Common myeloid progenitor, CD34-positive (primary cell): ENCODE measurements at regions not wholly inside any gene's neighbourhood (a gene's known extent, or its start where the extent isn't known, plus 50 kb on each side); places are given as distances from the start of the nearest gene placed in this dataset.
"Not testable (repeated sequence)": the region's sequence is repeated elsewhere in the genome, so short reads cannot be mapped to it uniquely, and the experiment has no call there.

Experiments used
- CTCF ChIA-PET: fragments of 350-600 bp; sonication (Branson Sonifier 250); formaldehyde crosslinking; loops from one replicate; lab custom pipeline; 2021; ENCODE audit warnings: antibody characterized with exemption; lab: Charles Lee
- POLR2A ChIA-PET: fragments of 350-600 bp; sonication (Branson Sonifier 250); formaldehyde crosslinking; loops from one replicate; lab custom pipeline; 2021; ENCODE audit warnings: antibody characterized with exemption; lab: Charles Lee
- DNase-seq, 3 donors: peaks; one replicate each; pipeline versions ENCODE4 v3.0.0 to v3.0.0-alpha.2; 2013
- H3K27ac ChIP-seq, 2 experiments: 1 replicate in 1 of 2; 2 replicates in 1 of 2; pipeline ENCODE4 v1.7.0; 2013; ENCODE audit warnings: inconsistent platforms in 2 of 2, low read length in 2 of 2, mild to moderate bottlenecking in 2 of 2, low read depth in 1 of 2, moderate library complexity in 1 of 2; ENCODE audit not compliant: severe bottlenecking in 2 of 2, insufficient read depth in 1 of 2, poor library complexity in 1 of 2
- H3K27me3 ChIP-seq, 5 experiments: replicated peaks in 2 of 5; 1 replicate in 3 of 5; 2 replicates in 2 of 5; pipeline versions ENCODE4 v1.6.1 to v1.7.0; 2013; ENCODE audit warnings: low read length in 4 of 5, mild to moderate bottlenecking in 2 of 5, moderate library complexity in 2 of 5, inconsistent platforms in 1 of 5; ENCODE audit not compliant: insufficient read depth in 5 of 5, control insufficient read depth in 4 of 5
- H3K36me3 ChIP-seq, 4 experiments: 1 replicate in 2 of 4; 2 replicates in 2 of 4; pipeline versions ENCODE4 v1.6.1 to v1.7.0; 2013; ENCODE audit warnings: low read length in 3 of 4, control low read depth in 1 of 4, mild to moderate bottlenecking in 1 of 4; ENCODE audit not compliant: control insufficient read depth in 4 of 4, insufficient read depth in 4 of 4
- H3K4me1 ChIP-seq, 4 experiments: 1 replicate in 3 of 4; 2 replicates in 1 of 4; pipeline versions ENCODE4 v1.6.1 to v1.7.1; 2013; ENCODE audit warnings: low read length in 3 of 4, mild to moderate bottlenecking in 3 of 4, control low read depth in 1 of 4, inconsistent platforms in 1 of 4, moderate library complexity in 1 of 4; ENCODE audit not compliant: control insufficient read depth in 4 of 4, insufficient read depth in 4 of 4; ENCODE audit errors: control extremely low read depth in 1 of 4
- H3K4me3 ChIP-seq, 7 experiments: 1 replicate in 4 of 7; 2 replicates in 3 of 7; pipeline versions ENCODE4 v1.5.1 to v1.7.0; 2013; ENCODE audit warnings: mild to moderate bottlenecking in 7 of 7, low read length in 6 of 7, moderate library complexity in 6 of 7, inconsistent platforms in 2 of 7, low read depth in 2 of 7, control low read depth in 1 of 7; ENCODE audit not compliant: insufficient read depth in 4 of 7, control insufficient read depth in 1 of 7; ENCODE audit errors: extremely low read depth in 1 of 7
- H3K9me3 ChIP-seq, 5 experiments: 1 replicate in 4 of 5; 2 replicates in 1 of 5; pipeline versions ENCODE4 v1.6.1 to v1.7.1; 2013; ENCODE audit warnings: low read length in 4 of 5, mild to moderate bottlenecking in 2 of 5, inconsistent platforms in 1 of 5, low read depth in 1 of 5, moderate library complexity in 1 of 5; ENCODE audit not compliant: control insufficient read depth in 4 of 5, insufficient read depth in 2 of 5; ENCODE audit errors: control extremely low read depth in 1 of 5
- WGBS: methylation state at CpG from one replicate; pipeline ENCODE4 v1.1.5; 2013; ENCODE audit not compliant: insufficient coverage; 5-methylcytosine and 5-hydroxymethylcytosine counted together

DNA sequence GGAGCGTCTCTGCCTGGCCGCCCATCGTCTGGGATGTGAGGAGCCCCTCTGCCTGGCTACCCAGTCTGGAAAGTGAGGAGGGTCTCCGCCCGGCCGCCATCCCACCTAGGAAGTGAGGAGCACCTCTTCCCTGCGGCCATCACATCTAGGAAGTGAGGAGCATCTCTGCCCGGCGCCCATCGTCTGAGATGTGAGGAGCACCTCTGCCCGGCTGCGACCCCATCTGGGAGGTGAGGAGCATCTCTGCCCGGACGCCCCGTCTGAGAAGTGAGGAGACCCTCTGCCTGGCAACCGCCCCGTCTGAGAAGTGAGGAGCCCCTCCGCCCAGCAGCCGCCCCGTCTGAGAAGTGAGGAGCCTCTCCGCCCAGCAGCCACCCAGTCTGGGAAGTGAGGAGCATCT, 84.5 kb downstream of the IDS start:
- H3K36me3 ChIP-seq, H3K27ac ChIP-seq, H3K27me3 ChIP-seq, CTCF ChIA-PET, DNase-seq, POLR2A ChIA-PET, H3K4me1 ChIP-seq, H3K9me3 ChIP-seq, H3K4me3 ChIP-seq: not testable (repeated sequence)
- WGBS = 98% methylated on average over 5 of the region's 21 CpGs

GRCh38 chrX:149398027-149398426, 107.1 kb downstream of the IDS start:
- 34% methylated on average over 2 of the region's 2 CpGs for WGBS
- peaks cover 0 to 3% (median 0%) of the 10 kb centered on the region in 5 experiments for H3K9me3 ChIP-seq
- ChIA-PET POLR2A (no interaction called here), CTCF (no interaction called here)
- no peaks in the 10 kb centered on the region for H3K36me3 ChIP-seq
- no peak overlapping the region for H3K27ac ChIP-seq
- H3K4me3 ChIP-seq = no peak overlapping the region
- H3K27me3 ChIP-seq = no peaks in the 10 kb centered on the region
- no peak for DNase-seq
- H3K4me1 ChIP-seq = no peaks in the 10 kb centered on the region

- CTCF ChIA-PET = no interaction called here
- POLR2A ChIA-PET = no interaction called here
- Histone ChIP-seq H3K4me3 (no peak overlapping the region), H3K36me3 (no peaks in the 10 kb centered on the region), H3K27ac (no peak overlapping the region), H3K4me1 (no peaks in the 10 kb centered on the region), H3K27me3 (no peaks in the 10 kb centered on the region), H3K9me3 (peaks cover 0 to 3% (median 0%) of the 10 kb centered on the region in 5 experiments)
- no peak for DNase-seq
Measured at GRCh38 chrX:149392921-149393320, 112.2 kb downstream of the IDS start.

DNA sequence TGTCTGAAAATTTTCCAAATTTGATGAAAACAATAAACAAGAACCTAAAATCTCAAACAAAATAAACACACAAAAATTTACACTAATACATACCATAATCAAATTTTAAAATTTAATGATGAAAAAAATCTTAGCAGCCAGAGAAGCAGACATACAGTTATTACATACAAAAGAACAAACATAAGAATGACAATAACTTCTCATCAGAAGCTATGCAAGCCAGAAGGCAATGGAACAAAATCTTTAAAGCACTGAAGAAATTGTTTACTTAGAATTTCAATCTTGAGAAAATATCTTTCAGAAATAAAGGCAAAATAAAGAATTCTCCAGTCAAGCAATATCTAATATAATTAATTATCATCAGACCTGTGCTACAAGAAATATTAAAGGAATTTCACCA, 121.3 kb downstream of the IDS start:
- ChIA-PET CTCF (no interaction called here), POLR2A (no interaction called here)
- Histone ChIP-seq H3K4me1 (no peaks in the 10 kb centered on the region), H3K4me3 (no peak overlapping the region), H3K9me3 (peaks cover 0 to 4% (median 0%) of the 10 kb centered on the region in 5 experiments), H3K27me3 (no peaks in the 10 kb centered on the region), H3K36me3 (no peaks in the 10 kb centered on the region), H3K27ac (no peak overlapping the region)
- no peak for DNase-seq

DNA sequence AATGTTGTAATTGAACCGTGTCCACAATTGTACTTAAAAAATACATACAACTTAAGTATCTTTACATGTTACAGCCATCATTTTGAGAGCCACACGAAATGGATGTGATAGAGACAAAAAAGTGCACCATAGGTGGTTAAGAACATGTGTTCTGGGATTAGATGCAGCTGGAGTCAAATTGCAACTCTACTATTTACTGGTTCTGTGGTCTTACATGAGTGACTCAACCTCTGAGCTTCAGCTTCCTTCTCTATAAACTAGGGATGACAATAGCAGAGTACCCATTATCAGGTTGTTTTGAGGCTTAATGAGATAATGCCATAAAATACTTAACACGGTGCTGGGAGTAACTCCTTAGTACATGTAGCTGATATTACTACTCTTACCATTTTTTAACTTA, 130.4 kb downstream of the IDS start:
- no peaks in the 10 kb centered on the region for H3K36me3 ChIP-seq
- H3K9me3 ChIP-seq = no peaks in the 10 kb centered on the region
- CTCF ChIA-PET = no interaction called here
- H3K4me1 ChIP-seq = no peaks in the 10 kb centered on the region
- no peak overlapping the region for H3K4me3 ChIP-seq
- H3K27me3 ChIP-seq = no peaks in the 10 kb centered on the region
- POLR2A ChIA-PET = no interaction called here
- DNase-seq = no peak
- H3K27ac ChIP-seq = no peak overlapping the region
- no CpG with 5 or more reads among the region's 3 CpGs for WGBS

- ChIA-PET CTCF (no interaction called here), POLR2A (no interaction called here)
- H3K9me3 ChIP-seq = no peaks in the 10 kb centered on the region
- no peak overlapping the region for H3K27ac ChIP-seq
- H3K4me3 ChIP-seq = no peak overlapping the region
- no peak for DNase-seq
- no peaks in the 10 kb centered on the region for H3K4me1 ChIP-seq
- WGBS = 80% methylated on average over 1 of the region's 2 CpGs
- H3K36me3 ChIP-seq = no peaks in the 10 kb centered on the region
- H3K27me3 ChIP-seq = no peaks in the 10 kb centered on the region
Measured at GRCh38 chrX:149372866-149373265, 132.2 kb downstream of the IDS start.

GRCh38 chrX:149371986-149372385, 133.1 kb downstream of the IDS start:
- H3K4me3 ChIP-seq = no peak overlapping the region
- no peaks in the 10 kb centered on the region for H3K27me3 ChIP-seq
- 79% methylated on average over 2 of the region's 3 CpGs for WGBS
- no peaks in the 10 kb centered on the region for H3K36me3 ChIP-seq
- no peaks in the 10 kb centered on the region for H3K9me3 ChIP-seq
- DNase-seq = no peak
- CTCF ChIA-PET = no interaction called here
- no peak overlapping the region for H3K27ac ChIP-seq
- no peaks in the 10 kb centered on the region for H3K4me1 ChIP-seq
- POLR2A ChIA-PET = no interaction called here
